ENCODE measurements at regions not wholly inside any gene's neighbourhood (a gene's known extent, or its start where the extent isn't known, plus 50 kb on each side); places are given as distances from the start of the nearest gene placed in this dataset.

DNA sequence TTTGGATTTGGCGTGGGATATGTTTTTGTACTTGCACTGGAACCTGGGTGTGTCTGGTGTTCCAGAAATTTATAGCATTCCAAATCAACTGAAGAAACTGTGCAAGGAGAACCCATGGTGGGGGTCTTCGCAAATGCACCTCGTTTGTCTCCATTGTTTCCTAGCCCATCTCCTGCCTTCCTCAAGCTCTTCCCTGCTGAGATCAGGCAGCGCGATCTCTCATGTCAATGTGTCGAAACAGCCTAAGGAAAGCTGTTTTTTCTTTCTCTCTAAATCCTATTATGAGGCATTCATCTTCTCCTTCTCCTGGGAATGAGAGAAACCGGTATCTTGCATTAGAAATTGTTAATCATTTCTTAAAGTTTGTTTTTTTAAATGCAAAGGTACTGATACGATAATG is 131.0 kb downstream of the KLF5 start:
- TF ChIP-seq, protein P1, sequence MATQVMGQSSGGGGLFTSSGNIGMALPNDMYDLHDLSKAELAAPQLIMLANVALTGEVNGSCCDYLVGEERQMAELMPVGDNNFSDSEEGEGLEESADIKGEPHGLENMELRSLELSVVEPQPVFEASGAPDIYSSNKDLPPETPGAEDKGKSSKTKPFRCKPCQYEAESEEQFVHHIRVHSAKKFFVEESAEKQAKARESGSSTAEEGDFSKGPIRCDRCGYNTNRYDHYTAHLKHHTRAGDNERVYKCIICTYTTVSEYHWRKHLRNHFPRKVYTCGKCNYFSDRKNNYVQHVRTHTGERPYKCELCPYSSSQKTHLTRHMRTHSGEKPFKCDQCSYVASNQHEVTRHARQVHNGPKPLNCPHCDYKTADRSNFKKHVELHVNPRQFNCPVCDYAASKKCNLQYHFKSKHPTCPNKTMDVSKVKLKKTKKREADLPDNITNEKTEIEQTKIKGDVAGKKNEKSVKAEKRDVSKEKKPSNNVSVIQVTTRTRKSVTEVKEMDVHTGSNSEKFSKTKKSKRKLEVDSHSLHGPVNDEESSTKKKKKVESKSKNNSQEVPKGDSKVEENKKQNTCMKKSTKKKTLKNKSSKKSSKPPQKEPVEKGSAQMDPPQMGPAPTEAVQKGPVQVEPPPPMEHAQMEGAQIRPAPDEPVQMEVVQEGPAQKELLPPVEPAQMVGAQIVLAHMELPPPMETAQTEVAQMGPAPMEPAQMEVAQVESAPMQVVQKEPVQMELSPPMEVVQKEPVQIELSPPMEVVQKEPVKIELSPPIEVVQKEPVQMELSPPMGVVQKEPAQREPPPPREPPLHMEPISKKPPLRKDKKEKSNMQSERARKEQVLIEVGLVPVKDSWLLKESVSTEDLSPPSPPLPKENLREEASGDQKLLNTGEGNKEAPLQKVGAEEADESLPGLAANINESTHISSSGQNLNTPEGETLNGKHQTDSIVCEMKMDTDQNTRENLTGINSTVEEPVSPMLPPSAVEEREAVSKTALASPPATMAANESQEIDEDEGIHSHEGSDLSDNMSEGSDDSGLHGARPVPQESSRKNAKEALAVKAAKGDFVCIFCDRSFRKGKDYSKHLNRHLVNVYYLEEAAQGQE (IDR thresholded peaks at IDR 0.05; ENCODE audit: insufficient read depth in 1 of 2, low read depth in 2 of 2, low read length in 2 of 2) = no peak
- TF ChIP-seq FOXP2 (optimal IDR thresholded peaks at IDR 0.05; ENCODE audit: borderline replicate concordance, extremely low read depth, extremely low read length, insufficient read depth) (no peak), SIN3A (IDR thresholded peaks at IDR 0.05; ENCODE audit: borderline replicate concordance, insufficient read depth, low read length) (no peak), TAF1 (IDR thresholded peaks at IDR 0.05; ENCODE audit: borderline replicate concordance, insufficient read depth, low read length) (no peak), POLR2AphosphoS5 (IDR thresholded peaks at IDR 0.05; ENCODE audit: low read depth, low read length) (no peak)

All from PFSK-1 (cell line).